ENCODE measurements at regions not wholly inside any gene's neighbourhood (a gene's known extent, or its start where the extent isn't known, plus 50 kb on each side); places are given as distances from the start of the nearest gene placed in this dataset.

- TF ChIP-seq CTCF (tag by site-specific recombination; IDR thresholded peaks at IDR 0.05) (no peak), TCF7L2 (IDR thresholded peaks at IDR 0.05; ENCODE audit: borderline replicate concordance, low read depth, low read length) (no peak), ZNF184 (tag by site-specific recombination; IDR thresholded peaks at IDR 0.05) (no peak), ZNF138 (tag by site-specific recombination; IDR thresholded peaks at IDR 0.05; ENCODE audit: borderline replicate concordance) (no peak), ZNF274 (IDR thresholded peaks at IDR 0.05; ENCODE audit: low read length) (no peak), ZNF274 (tag by site-specific recombination; IDR thresholded peaks at IDR 0.05; ENCODE audit: borderline replicate concordance) (no peak)
- TF ChIP-seq, protein P1, sequence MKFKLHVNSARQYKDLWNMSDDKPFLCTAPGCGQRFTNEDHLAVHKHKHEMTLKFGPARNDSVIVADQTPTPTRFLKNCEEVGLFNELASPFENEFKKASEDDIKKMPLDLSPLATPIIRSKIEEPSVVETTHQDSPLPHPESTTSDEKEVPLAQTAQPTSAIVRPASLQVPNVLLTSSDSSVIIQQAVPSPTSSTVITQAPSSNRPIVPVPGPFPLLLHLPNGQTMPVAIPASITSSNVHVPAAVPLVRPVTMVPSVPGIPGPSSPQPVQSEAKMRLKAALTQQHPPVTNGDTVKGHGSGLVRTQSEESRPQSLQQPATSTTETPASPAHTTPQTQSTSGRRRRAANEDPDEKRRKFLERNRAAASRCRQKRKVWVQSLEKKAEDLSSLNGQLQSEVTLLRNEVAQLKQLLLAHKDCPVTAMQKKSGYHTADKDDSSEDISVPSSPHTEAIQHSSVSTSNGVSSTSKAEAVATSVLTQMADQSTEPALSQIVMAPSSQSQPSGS (tag by site-specific recombination; IDR thresholded peaks at IDR 0.05; ENCODE audit: low read depth) = no peak
Observed at GRCh38 chr10:104540181-104540580, 100.9 kb upstream of the SORCS3 start.
